ENCODE measurements at regions not wholly inside any gene's neighbourhood (a gene's known extent, or its start where the extent isn't known, plus 50 kb on each side); places are given as distances from the start of the nearest gene placed in this dataset.
A peak's percentile ranks its signal among the peaks of the same experiment; 100 is the strongest.
"Not testable (repeated sequence)": the region's sequence is repeated elsewhere in the genome, so short reads cannot be mapped to it uniquely, and the experiment has no call there.

DNA sequence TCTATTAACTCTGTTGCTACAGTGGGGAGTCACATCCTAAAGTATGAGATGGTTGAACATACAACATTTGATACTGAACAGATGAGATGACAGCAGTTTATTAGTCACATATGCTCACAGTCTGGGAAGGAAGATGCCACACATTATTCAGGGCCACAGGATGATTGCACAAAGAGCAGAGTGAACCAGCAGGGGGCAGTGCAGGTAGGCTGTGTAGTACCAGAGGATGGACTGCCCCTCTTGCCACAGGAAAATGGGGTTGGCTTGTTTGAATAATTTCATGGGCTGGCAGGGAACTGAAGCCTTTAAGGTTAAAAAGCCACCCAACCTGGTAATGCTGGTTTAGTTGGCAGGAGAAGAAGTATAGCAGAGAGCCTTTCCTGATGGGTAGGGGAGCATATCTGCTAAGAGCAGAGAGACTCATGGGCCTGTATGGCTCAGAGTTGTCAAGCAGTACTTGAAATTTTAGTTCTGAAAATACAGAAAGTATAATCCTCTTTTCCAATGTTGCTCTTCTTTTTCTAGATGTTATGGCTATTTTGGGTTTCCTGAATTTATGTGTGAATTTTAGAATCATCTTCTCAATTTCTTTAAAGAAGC lies 180.4 kb upstream of the B3GAT1 start:
- TF ChIP-seq, protein P1, sequence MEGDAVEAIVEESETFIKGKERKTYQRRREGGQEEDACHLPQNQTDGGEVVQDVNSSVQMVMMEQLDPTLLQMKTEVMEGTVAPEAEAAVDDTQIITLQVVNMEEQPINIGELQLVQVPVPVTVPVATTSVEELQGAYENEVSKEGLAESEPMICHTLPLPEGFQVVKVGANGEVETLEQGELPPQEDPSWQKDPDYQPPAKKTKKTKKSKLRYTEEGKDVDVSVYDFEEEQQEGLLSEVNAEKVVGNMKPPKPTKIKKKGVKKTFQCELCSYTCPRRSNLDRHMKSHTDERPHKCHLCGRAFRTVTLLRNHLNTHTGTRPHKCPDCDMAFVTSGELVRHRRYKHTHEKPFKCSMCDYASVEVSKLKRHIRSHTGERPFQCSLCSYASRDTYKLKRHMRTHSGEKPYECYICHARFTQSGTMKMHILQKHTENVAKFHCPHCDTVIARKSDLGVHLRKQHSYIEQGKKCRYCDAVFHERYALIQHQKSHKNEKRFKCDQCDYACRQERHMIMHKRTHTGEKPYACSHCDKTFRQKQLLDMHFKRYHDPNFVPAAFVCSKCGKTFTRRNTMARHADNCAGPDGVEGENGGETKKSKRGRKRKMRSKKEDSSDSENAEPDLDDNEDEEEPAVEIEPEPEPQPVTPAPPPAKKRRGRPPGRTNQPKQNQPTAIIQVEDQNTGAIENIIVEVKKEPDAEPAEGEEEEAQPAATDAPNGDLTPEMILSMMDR (conservative IDR thresholded peaks at IDR 0.05; ENCODE audit: low read length), result peak; percentile 73
- TF ChIP-seq EZH2phosphoT487 (IDR thresholded peaks at IDR 0.05; ENCODE audit: borderline replicate concordance), result no peak
- Histone ChIP-seq H2AFZ (ENCODE audit: low read length) (no peak overlapping the region), H3K4me3 (ENCODE audit: low read length, poor library complexity, severe bottlenecking) (no peak overlapping the region), H3F3A (ENCODE audit: low read depth) (no peaks in the 10 kb centered on the region), H3K9ac (ENCODE audit: low read depth, low read length, poor library complexity, severe bottlenecking) (no peak overlapping the region), H3K36me3 (ENCODE audit: insufficient read depth, low read length) (no peaks in the 10 kb centered on the region), H3K27me3 (ENCODE audit: insufficient read depth, low read length, poor library complexity, severe bottlenecking) (no peaks in the 10 kb centered on the region), H4K20me1 (ENCODE audit: insufficient read depth, low read length, poor library complexity, severe bottlenecking) (no peaks in the 10 kb centered on the region), H3K79me2 (ENCODE audit: insufficient read depth, low read length) (no peaks in the 10 kb centered on the region), H3K4me1 (ENCODE audit: insufficient read depth, low read length, poor library complexity, severe bottlenecking) (no peaks in the 10 kb centered on the region), H3K9me3 (ENCODE audit: insufficient read depth, low read depth, low read length) (no peaks in the 10 kb centered on the region; the same call in 1 of the 2 replicates), H3K4me2 (ENCODE audit: low read depth, low read length, poor library complexity, severe bottlenecking) (no peak overlapping the region), H3K9me2 (replicated peaks; ENCODE audit: low read depth, low read length) (no peaks in the 10 kb centered on the region)

DNA sequence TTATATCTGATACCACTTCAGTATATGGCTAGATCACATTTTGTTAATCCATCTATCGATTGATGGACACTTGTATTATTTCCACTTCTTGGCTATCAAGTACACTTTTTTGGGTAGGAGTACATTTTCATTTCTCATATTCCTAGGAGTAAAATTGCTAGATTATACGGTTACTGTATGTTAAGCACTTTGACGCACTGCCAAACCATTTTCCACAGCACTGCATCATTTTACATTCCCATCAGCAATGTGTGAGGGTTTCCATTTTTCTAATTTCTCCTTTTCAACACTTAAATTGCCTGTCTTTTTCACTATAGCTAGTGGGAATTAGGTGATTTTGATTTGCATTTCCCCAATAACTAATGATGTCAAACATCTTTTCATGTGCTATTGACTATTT lies 179.3 kb upstream of the B3GAT1 start:
- no peaks in the 10 kb centered on the region for H3K27me3 ChIP-seq (ENCODE audit: insufficient read depth, low read length, poor library complexity, severe bottlenecking)
- TF ChIP-seq EZH2phosphoT487 (IDR thresholded peaks at IDR 0.05; ENCODE audit: borderline replicate concordance), result no peak
- TF ChIP-seq, protein P1 (conservative IDR thresholded peaks at IDR 0.05; ENCODE audit: low read length), result no peak

DNA sequence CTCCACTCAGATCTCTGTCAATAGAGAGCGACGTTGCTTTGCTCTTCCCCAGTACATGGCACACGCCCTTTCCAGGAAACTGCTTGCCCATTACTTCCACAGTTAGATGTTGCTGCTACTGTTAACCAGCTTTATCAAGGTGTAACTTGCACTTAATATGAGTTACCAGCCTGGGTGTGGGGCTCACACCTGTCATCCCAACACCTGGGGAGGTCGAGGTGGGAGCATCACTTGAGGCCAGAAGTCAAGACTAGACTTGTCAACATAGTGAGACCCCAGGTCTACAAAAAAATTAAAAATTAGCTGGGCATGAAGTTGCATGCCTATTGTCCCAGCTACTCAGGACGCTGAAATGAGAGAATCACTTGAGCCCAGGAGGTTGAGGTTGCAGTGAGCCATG lies 177.1 kb upstream of the B3GAT1 start:
- Histone ChIP-seq H3K4me2 (ENCODE audit: low read depth, low read length, poor library complexity, severe bottlenecking) (no peak overlapping the region), H3K9me3 (ENCODE audit: insufficient read depth, low read depth, low read length) (no peaks in the 10 kb centered on the region), H3F3A (ENCODE audit: low read depth) (no peaks in the 10 kb centered on the region), H3K4me3 (ENCODE audit: low read length, poor library complexity, severe bottlenecking) (no peak overlapping the region), H3K79me2 (ENCODE audit: insufficient read depth, low read length) (no peaks in the 10 kb centered on the region), H3K27me3 (ENCODE audit: insufficient read depth, low read length, poor library complexity, severe bottlenecking) (no peaks in the 10 kb centered on the region), H3K36me3 (ENCODE audit: insufficient read depth, low read length) (no peaks in the 10 kb centered on the region), H2AFZ (ENCODE audit: low read length) (no peak overlapping the region), H3K9me2 (replicated peaks; ENCODE audit: low read depth, low read length) (no peaks in the 10 kb centered on the region), H3K4me1 (ENCODE audit: insufficient read depth, low read length, poor library complexity, severe bottlenecking) (no peaks in the 10 kb centered on the region), H3K9ac (ENCODE audit: low read depth, low read length, poor library complexity, severe bottlenecking) (no peak overlapping the region), H4K20me1 (ENCODE audit: insufficient read depth, low read length, poor library complexity, severe bottlenecking) (no peaks in the 10 kb centered on the region)
- no peak for TF ChIP-seq EZH2phosphoT487 (IDR thresholded peaks at IDR 0.05; ENCODE audit: borderline replicate concordance)
- TF ChIP-seq, protein P1 (conservative IDR thresholded peaks at IDR 0.05; ENCODE audit: low read length), result no peak

More for the DNA sequence above, 179.3 kb upstream of the B3GAT1 start:
- Histone ChIP-seq H3K36me3 (ENCODE audit: insufficient read depth, low read length) (no peaks in the 10 kb centered on the region), H2AFZ (ENCODE audit: low read length) (no peak overlapping the region), H3K4me1 (ENCODE audit: insufficient read depth, low read length, poor library complexity, severe bottlenecking) (no peaks in the 10 kb centered on the region), H3K4me2 (ENCODE audit: low read depth, low read length, poor library complexity, severe bottlenecking) (no peak overlapping the region), H3K4me3 (ENCODE audit: low read length, poor library complexity, severe bottlenecking) (no peak overlapping the region), H3K79me2 (ENCODE audit: insufficient read depth, low read length) (no peaks in the 10 kb centered on the region), H3K9ac (ENCODE audit: low read depth, low read length, poor library complexity, severe bottlenecking) (no peak overlapping the region), H3K9me3 (ENCODE audit: insufficient read depth, low read depth, low read length) (no peaks in the 10 kb centered on the region), H4K20me1 (ENCODE audit: insufficient read depth, low read length, poor library complexity, severe bottlenecking) (no peaks in the 10 kb centered on the region), H3K9me2 (replicated peaks; ENCODE audit: low read depth, low read length) (no peaks in the 10 kb centered on the region), H3F3A (ENCODE audit: low read depth) (no peaks in the 10 kb centered on the region)

DNA sequence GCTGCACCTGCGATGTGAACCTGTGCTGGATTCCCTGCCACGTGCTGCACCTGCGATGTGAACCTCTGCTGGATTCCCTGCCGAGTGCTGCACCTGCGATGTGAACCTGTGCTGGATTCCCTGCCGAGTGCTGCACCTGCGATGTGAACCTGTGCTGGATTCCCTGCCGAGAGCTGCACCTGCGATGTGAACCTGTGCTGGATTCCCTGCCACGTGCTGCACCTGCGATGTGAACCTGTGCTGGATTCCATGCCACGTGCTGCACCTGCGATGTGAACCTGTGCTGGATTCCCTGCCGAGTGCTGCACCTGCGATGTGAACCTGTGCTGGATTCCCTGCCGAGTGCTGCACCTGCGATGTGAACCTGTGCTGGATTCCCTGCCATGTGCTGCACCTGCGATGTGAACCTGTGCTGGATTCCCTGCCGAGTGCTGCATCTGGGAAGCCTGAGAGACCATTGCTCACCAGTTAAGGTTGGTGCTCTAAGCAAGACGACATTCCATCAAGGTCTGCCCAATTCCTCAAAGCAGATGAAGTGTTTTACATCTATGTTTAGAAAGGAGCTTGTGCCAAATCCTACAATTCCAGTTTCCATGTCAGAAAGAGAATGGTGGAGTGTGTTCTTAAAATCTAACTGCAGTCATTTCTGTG lies 176.5 kb upstream of the B3GAT1 start:
- not testable (repeated sequence) for H4K20me1 ChIP-seq (ENCODE audit: insufficient read depth, low read length, poor library complexity, severe bottlenecking); H3K4me3 ChIP-seq (ENCODE audit: low read length, poor library complexity, severe bottlenecking); H3F3A ChIP-seq (ENCODE audit: low read depth); H3K79me2 ChIP-seq (ENCODE audit: insufficient read depth, low read length); H3K9me3 ChIP-seq (ENCODE audit: insufficient read depth, low read depth, low read length); H3K9me2 ChIP-seq (replicated peaks; ENCODE audit: low read depth, low read length); H3K4me1 ChIP-seq (ENCODE audit: insufficient read depth, low read length, poor library complexity, severe bottlenecking); H3K27me3 ChIP-seq (ENCODE audit: insufficient read depth, low read length, poor library complexity, severe bottlenecking); H2AFZ ChIP-seq (ENCODE audit: low read length); H3K36me3 ChIP-seq (ENCODE audit: insufficient read depth, low read length); H3K9ac ChIP-seq (ENCODE audit: low read depth, low read length, poor library complexity, severe bottlenecking); H3K4me2 ChIP-seq (ENCODE audit: low read depth, low read length, poor library complexity, severe bottlenecking)

All from Loucy (cell line).